ENCODE measurements at regions not wholly inside any gene's neighbourhood (a gene's known extent, or its start where the extent isn't known, plus 50 kb on each side); places are given as distances from the start of the nearest gene placed in this dataset.

DNA sequence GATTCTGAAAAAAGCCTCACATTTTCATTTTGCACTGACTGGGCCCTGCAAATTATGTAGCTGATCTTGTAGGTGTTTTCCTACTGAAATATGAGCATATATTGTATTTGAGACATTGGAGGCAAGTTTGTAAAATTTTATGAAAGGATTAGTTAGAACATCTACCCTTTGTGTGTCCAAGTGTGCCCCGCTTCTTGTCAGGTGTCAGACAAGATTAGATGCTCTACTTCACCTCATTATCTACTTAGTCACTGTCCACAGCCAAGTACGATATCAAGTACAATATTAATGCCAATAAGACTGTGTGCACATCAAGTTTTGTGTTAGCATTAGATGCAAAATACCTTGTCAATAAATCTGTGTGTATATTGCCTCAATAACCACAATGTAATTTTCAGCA is 67.8 kb upstream of the RPRM start:
- TF ChIP-seq, protein P1, sequence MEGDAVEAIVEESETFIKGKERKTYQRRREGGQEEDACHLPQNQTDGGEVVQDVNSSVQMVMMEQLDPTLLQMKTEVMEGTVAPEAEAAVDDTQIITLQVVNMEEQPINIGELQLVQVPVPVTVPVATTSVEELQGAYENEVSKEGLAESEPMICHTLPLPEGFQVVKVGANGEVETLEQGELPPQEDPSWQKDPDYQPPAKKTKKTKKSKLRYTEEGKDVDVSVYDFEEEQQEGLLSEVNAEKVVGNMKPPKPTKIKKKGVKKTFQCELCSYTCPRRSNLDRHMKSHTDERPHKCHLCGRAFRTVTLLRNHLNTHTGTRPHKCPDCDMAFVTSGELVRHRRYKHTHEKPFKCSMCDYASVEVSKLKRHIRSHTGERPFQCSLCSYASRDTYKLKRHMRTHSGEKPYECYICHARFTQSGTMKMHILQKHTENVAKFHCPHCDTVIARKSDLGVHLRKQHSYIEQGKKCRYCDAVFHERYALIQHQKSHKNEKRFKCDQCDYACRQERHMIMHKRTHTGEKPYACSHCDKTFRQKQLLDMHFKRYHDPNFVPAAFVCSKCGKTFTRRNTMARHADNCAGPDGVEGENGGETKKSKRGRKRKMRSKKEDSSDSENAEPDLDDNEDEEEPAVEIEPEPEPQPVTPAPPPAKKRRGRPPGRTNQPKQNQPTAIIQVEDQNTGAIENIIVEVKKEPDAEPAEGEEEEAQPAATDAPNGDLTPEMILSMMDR (IDR thresholded peaks at IDR 0.05): no peak
- TF ChIP-seq POLR2A (IDR thresholded peaks at IDR 0.05): no peak

Measured in body of pancreas (tissue), 4 donors.